Heart left ventricle (tissue), 13 donors: ENCODE measurements at regions not wholly inside any gene's neighbourhood (a gene's known extent, or its start where the extent isn't known, plus 50 kb on each side); places are given as distances from the start of the nearest gene placed in this dataset.

Experiments
- CTCF ChIP-seq, 12 donors: fragments of 200-600 bp; sonication (generic) in 4 of 12; IDR thresholded peaks; one replicate each; pipeline versions ENCODE4 v1.5.0 to v1.8.0; 2018 to 2022; ENCODE audit warnings: antibody characterized with exemption in 12 of 12, mild to moderate bottlenecking in 5 of 12
- POLR2A ChIP-seq, 2 donors: fragments of 450-650 bp; IDR thresholded peaks; one replicate each; pipeline ENCODE4 v1.6.1; 2017; ENCODE audit warnings: antibody characterized with exemption in 2 of 2, mild to moderate bottlenecking in 2 of 2, moderate library complexity in 2 of 2
- donor health status: ischemic (EF 13 %, LVEDD 7.1; RV severe dilation, severe dysfunction).
- donor health status: DM: no; HTN: yes; CAD: no.
- donor health status: DM: no; HTN: no; CAD: no.
- donor health status: ischemic (EF 25% LVEDD 6.9; RV normal size, moderate dysfunction).
- donor health status: ischemic (EF 25% LVEDD 5.7; RV mildly dilated, moderate dysfunction).
- donor health status: ischemic (EF 35%, LVEDD 5.7; RV mildly dilated, moderate dysfunction).
- donor health status: nonischemic (EF 11% LVEDD 7.7; RV severe dilation, severe dysfunction).
- donor health status: DM: yes; HTN: yes; CAD: no.
- donor health status: PGD.
- donor health status: ischemic (EF 29% LVEDD 5.4; RV normal size, mild dysfunction).
- donor health status: nonischemic (EF 23%, LVEDD 6.1; RV moderate dilation, normal function).

GRCh38 chr15:38961456-38961855, 396.8 kb upstream of the RASGRP1 start:
- TF ChIP-seq POLR2A (IDR thresholded peaks at IDR 0.05) (no peak), CTCF (IDR thresholded peaks at IDR 0.05) (no peak)
